HEK293 (cell line): ENCODE measurements at regions not wholly inside any gene's neighbourhood (a gene's known extent, or its start where the extent isn't known, plus 50 kb on each side); places are given as distances from the start of the nearest gene placed in this dataset.
A peak's percentile ranks its signal among the peaks of the same experiment; 100 is the strongest.

Source experiments
- CTCF ChIA-PET: fragments of 350-600 bp; formaldehyde crosslinking; extraction: SDS; loops from one replicate; lab custom pipeline; 2021; ENCODE audit warnings: antibody characterized with exemption; lab: Yijun Ruan, JAX
- POLR2A ChIA-PET: fragments of 300-600 bp; formaldehyde crosslinking; extraction: SDS; loops from one replicate; lab custom pipeline; 2020; ENCODE audit warnings: antibody characterized with exemption, inconsistent platforms; lab: Yijun Ruan, JAX
- H3K27ac ChIP-seq: fragments of 200-500 bp; sonication (Bioruptor generic); 2 replicates; pipeline ENCODE4 v1.5.1; 2014; ENCODE audit warnings: low read depth, low read length, control low read depth, inconsistent platforms; ENCODE audit errors: extremely low read depth
- H3K36me3 ChIP-seq, 2 experiments: fragments of 200-500 bp in 1 of 2; sonication (Bioruptor generic) in 1 of 2; 1 replicate in 1 of 2; 2 replicates in 1 of 2; pipeline ENCODE4 v1.5.1; 2014 to 2017; ENCODE audit warnings: inconsistent platforms in 2 of 2, low read length in 2 of 2; ENCODE audit not compliant: control insufficient read depth in 2 of 2, insufficient read depth in 1 of 2
- H3K4me1 ChIP-seq: fragments of 200-500 bp; sonication (Bioruptor generic); 2 replicates; pipeline ENCODE4 v1.5.1; 2014; ENCODE audit warnings: mild to moderate bottlenecking, low read length, inconsistent platforms; ENCODE audit not compliant: control insufficient read depth, insufficient read depth
- H3K4me3 ChIP-seq: 2 replicates; pipeline ENCODE4 v1.5.1; 2011; ENCODE audit warnings: low read depth, mild to moderate bottlenecking, control low read depth, low read length, moderate library complexity
- H3K9me3 ChIP-seq: fragments of 200-500 bp; sonication (Bioruptor generic); 2 replicates; pipeline ENCODE4 v1.5.1; 2014; ENCODE audit warnings: low read depth, low read length, inconsistent platforms; ENCODE audit not compliant: control insufficient read depth, insufficient read depth
- HIC1 ChIP-seq: fragments of 450-650 bp; formaldehyde crosslinking; IDR thresholded peaks from 2 replicates; pipeline ENCODE4 v1.5.1; 2016; ENCODE audit warnings: missing biosample characterization, missing genetic modification characterization
- PRDM1 ChIP-seq: fragments of 450-650 bp; formaldehyde crosslinking; IDR thresholded peaks from 2 replicates; pipeline ENCODE4; 2016; ENCODE audit warnings: missing biosample characterization, missing genetic modification characterization
- ZBTB48 ChIP-seq: fragments of 450-650 bp; formaldehyde crosslinking; IDR thresholded peaks from 2 replicates; pipeline ENCODE4 v1.5.1; 2016; ENCODE audit warnings: missing biosample characterization, missing genetic modification characterization
- ZBTB7A ChIP-seq: fragments of 450-650 bp; formaldehyde crosslinking; IDR thresholded peaks from 2 replicates; pipeline ENCODE4 v1.5.1; 2016; ENCODE audit warnings: low read depth, missing biosample characterization, missing genetic modification characterization
- ZEB2 ChIP-seq: fragments of 450-650 bp; formaldehyde crosslinking; IDR thresholded peaks from 2 replicates; pipeline ENCODE4 v1.5.1; 2016; ENCODE audit warnings: missing biosample characterization, missing genetic modification characterization
- ZNF148 ChIP-seq: fragments of 450-650 bp; formaldehyde crosslinking; IDR thresholded peaks from 2 replicates; pipeline ENCODE4 v1.5.0; 2017; ENCODE audit warnings: missing biosample characterization, missing genetic modification characterization, borderline replicate concordance
- ZNF274 ChIP-seq, 2 experiments: fragments of 200-500 bp in 1 of 2; fragments of 450-650 bp in 1 of 2; sonication (Bioruptor generic) in 1 of 2; formaldehyde crosslinking in 1 of 2; IDR thresholded peaks; 2 replicates each; pipeline versions ENCODE4 v1.5.1 to v1.6.1; 2014 to 2016; ENCODE audit warnings: borderline replicate concordance in 1 of 2, inconsistent platforms in 1 of 2, low read length in 1 of 2, missing biosample characterization in 1 of 2, missing genetic modification characterization in 1 of 2
- ZNF362 ChIP-seq: fragments of 450-650 bp; formaldehyde crosslinking; IDR thresholded peaks from 2 replicates; pipeline ENCODE4 v1.5.1; 2016; ENCODE audit warnings: missing biosample characterization, missing genetic modification characterization
- ZNF391 ChIP-seq: fragments of 450-650 bp; formaldehyde crosslinking; IDR thresholded peaks from 2 replicates; pipeline ENCODE4 v1.5.1; 2016; ENCODE audit warnings: low read depth, missing biosample characterization, missing genetic modification characterization, borderline replicate concordance
- ZNF398 ChIP-seq: fragments of 450-650 bp; formaldehyde crosslinking; IDR thresholded peaks from 2 replicates; pipeline ENCODE4 v1.5.1; 2017; ENCODE audit warnings: missing biosample characterization, missing genetic modification characterization
- ZNF404 ChIP-seq: fragments of 450-650 bp; formaldehyde crosslinking; IDR thresholded peaks from 2 replicates; pipeline ENCODE4 v1.5.1; 2017; ENCODE audit warnings: missing biosample characterization, missing genetic modification characterization
- ZNF433 ChIP-seq: fragments of 450-650 bp; formaldehyde crosslinking; IDR thresholded peaks from 2 replicates; pipeline ENCODE4 v1.5.1; 2016; ENCODE audit warnings: missing biosample characterization, missing genetic modification characterization, low read depth
- ZNF513 ChIP-seq: fragments of 450-650 bp; IDR thresholded peaks from 2 replicates; pipeline ENCODE4 v1.5.1; 2018; ENCODE audit warnings: missing biosample characterization, missing genetic modification characterization
- ZNF596 ChIP-seq: fragments of 450-650 bp; IDR thresholded peaks from 2 replicates; pipeline ENCODE4 v1.5.0; 2018; ENCODE audit warnings: missing biosample characterization, mild to moderate bottlenecking, missing genetic modification characterization, moderate library complexity
- ZNF621 ChIP-seq: fragments of 450-650 bp; formaldehyde crosslinking; IDR thresholded peaks from 2 replicates; pipeline ENCODE4 v1.5.1; 2017; ENCODE audit warnings: missing biosample characterization, missing genetic modification characterization
- ZNF623 ChIP-seq: fragments of 450-650 bp; formaldehyde crosslinking; IDR thresholded peaks from 2 replicates; pipeline ENCODE4 v1.5.1; 2016; ENCODE audit warnings: missing biosample characterization, missing genetic modification characterization
- ZNF791 ChIP-seq: fragments of 450-650 bp; formaldehyde crosslinking; IDR thresholded peaks from 2 replicates; pipeline ENCODE4 v1.5.1; 2016; ENCODE audit warnings: missing biosample characterization, missing genetic modification characterization
- ZNF830 ChIP-seq: fragments of 450-650 bp; IDR thresholded peaks from 2 replicates; pipeline ENCODE4 v1.5.0; 2018; ENCODE audit warnings: missing biosample characterization, missing genetic modification characterization, low read depth, mild to moderate bottlenecking, moderate library complexity

- H3K4me1 ChIP-seq: peaks cover 16% of the 10 kb centered on the region
- no peak overlapping the region for H3K4me3 ChIP-seq
- TF ChIP-seq HIC1 (no peak), ZBTB7A (tag by site-specific recombination) (no peak), ZNF148 (tag by site-specific recombination) (no peak), ZNF404 (tag by site-specific recombination) (no peak), ZEB2 (no peak), ZNF398 (tag by site-specific recombination) (no peak), ZNF623 (tag by site-specific recombination) (no peak), ZNF791 (tag by site-specific recombination) (no peak), PRDM1 (tag by site-specific recombination) (no peak), ZNF433 (no peak), ZNF830 (tag by site-specific recombination) (no peak), ZNF274 (IDR thresholded peaks at IDR 0.05; ENCODE audit: low read length) (no peak), ZNF274 (tag by site-specific recombination; IDR thresholded peaks at IDR 0.05; ENCODE audit: borderline replicate concordance) (no peak), ZNF362 (tag by site-specific recombination) (no peak), ZNF621 (tag by site-specific recombination) (no peak), ZNF391 (tag by site-specific recombination) (no peak), ZNF513 (no peak), ZBTB48 (tag by site-specific recombination) (0 out of 2 replicates have a peak, but pooled peaks have one; percentile 5), ZNF596 (tag by site-specific recombination) (peak; percentile 97)
- ChIA-PET CTCF (interaction anchor here (1.8 kb wide), 1 partner anchor 9 kb away, joined by 3 read pairs; no protein-coding TSS in a partner anchor), POLR2A (no interaction called here)
- no peaks in the 10 kb centered on the region for H3K9me3 ChIP-seq
- no peaks in the 10 kb centered on the region for H3K36me3 ChIP-seq
- no peak overlapping the region for H3K27ac ChIP-seq
Observed at GRCh38 chr1:232271299-232271698, 358.6 kb downstream of the SIPA1L2 start.
